Ishikawa (cell line): ENCODE measurements at regions not wholly inside any gene's neighbourhood (a gene's known extent, or its start where the extent isn't known, plus 50 kb on each side); places are given as distances from the start of the nearest gene placed in this dataset.

ENCODE experiments used
- CEBPB ChIP-seq: IDR thresholded peaks from 2 replicates; pipeline ENCODE4 v1.6.1; 2012
- CREB1 ChIP-seq: IDR thresholded peaks from 2 replicates; pipeline ENCODE4 v1.6.1; 2012; ENCODE audit warnings: low read depth
- EGR1 ChIP-seq: IDR thresholded peaks from 2 replicates; pipeline ENCODE4 v1.6.1; 2012
- EP300 ChIP-seq: IDR thresholded peaks from 2 replicates; pipeline ENCODE4 v1.6.1; 2012; ENCODE audit warnings: borderline replicate concordance
- FOXM1 ChIP-seq: IDR thresholded peaks from 2 replicates; pipeline ENCODE4 v1.6.1; 2012; ENCODE audit warnings: low read depth, borderline replicate concordance
- MAX ChIP-seq: IDR thresholded peaks from 2 replicates; pipeline ENCODE4 v1.6.1; 2012
- NFIC ChIP-seq: IDR thresholded peaks from 2 replicates; pipeline ENCODE4 v1.6.1; 2012
- RAD21 ChIP-seq: IDR thresholded peaks from 2 replicates; pipeline ENCODE4 v1.6.1; 2012; ENCODE audit warnings: low read depth
- REST ChIP-seq: IDR thresholded peaks from 2 replicates; pipeline ENCODE4 v1.6.1; 2012; ENCODE audit warnings: low read depth, mild to moderate bottlenecking
- TAF1 ChIP-seq: IDR thresholded peaks from 2 replicates; pipeline ENCODE4 v1.6.1; 2012; ENCODE audit warnings: low read depth, mild to moderate bottlenecking
- TCF12 ChIP-seq: IDR thresholded peaks from 2 replicates; pipeline ENCODE4 v1.6.1; 2012; ENCODE audit warnings: low read depth
- TEAD4 ChIP-seq: IDR thresholded peaks from 2 replicates; pipeline ENCODE4 v1.6.1; 2012
- USF1 ChIP-seq: IDR thresholded peaks from 2 replicates; pipeline ENCODE4 v1.6.1; 2012
- YY1 ChIP-seq: IDR thresholded peaks from 2 replicates; pipeline ENCODE4 v1.6.1; 2012; ENCODE audit warnings: low read depth
- ZBTB7A ChIP-seq: IDR thresholded peaks from 2 replicates; pipeline ENCODE4 v1.6.1; 2012; ENCODE audit warnings: low read depth

GRCh38 chr15:81612631-81613030 lies 238.6 kb upstream of the TMC3 start:
- TF ChIP-seq EP300 (no peak), NFIC (no peak), TCF12 (no peak), TAF1 (no peak), REST (no peak), ZBTB7A (no peak), CEBPB (no peak), TEAD4 (no peak), RAD21 (no peak), USF1 (no peak), YY1 (no peak), CREB1 (no peak), MAX (no peak), EGR1 (no peak), FOXM1 (no peak)

GRCh38 chr15:81611679-81612078 lies 237.7 kb upstream of the TMC3 start:
- TF ChIP-seq NFIC (no peak), ZBTB7A (no peak), MAX (no peak), CREB1 (no peak), TAF1 (no peak), EGR1 (no peak)

- TF ChIP-seq YY1 (no peak), FOXM1 (no peak), TAF1 (no peak), TEAD4 (no peak), NFIC (no peak), CEBPB (no peak), EP300 (no peak), REST (no peak), RAD21 (no peak), EGR1 (no peak), USF1 (no peak), MAX (no peak), TCF12 (no peak), ZBTB7A (no peak), CREB1 (no peak)
Measured at GRCh38 chr15:81608309-81608829, 234.4 kb upstream of the TMC3 start.

GRCh38 chr15:81604713-81605112 lies 230.7 kb upstream of the TMC3 start:
- TF ChIP-seq YY1 = no peak
- TF ChIP-seq TAF1 = no peak
- no peak for TF ChIP-seq RAD21
- TF ChIP-seq EP300 = no peak
- no peak for TF ChIP-seq FOXM1
- no peak for TF ChIP-seq TCF12
- TF ChIP-seq EGR1 = no peak
- no peak for TF ChIP-seq ZBTB7A
- TF ChIP-seq MAX = no peak
- no peak for TF ChIP-seq REST
- TF ChIP-seq CREB1 = no peak
- TF ChIP-seq USF1 = no peak
- TF ChIP-seq CEBPB = no peak
- no peak for TF ChIP-seq NFIC
- TF ChIP-seq TEAD4 = no peak
